GM12878 (cell line): ENCODE measurements at regions not wholly inside any gene's neighbourhood (a gene's known extent, or its start where the extent isn't known, plus 50 kb on each side); places are given as distances from the start of the nearest gene placed in this dataset.

Source experiments
- ATAC-seq: fragments of 200-7000 bp; cut with Tn5 transposase; 3 replicates; pipeline ENCODE4 v1.9.1; 2020; ENCODE audit warnings: mild to moderate bottlenecking, moderate library complexity
- BruUV-seq: library from RNA; stranded (reverse); fragments of 400-500 nt; replicated peaks from 2 replicates; lab custom pipeline; 2021; lab: Mats Ljungman, UMichigan
- CTCF ChIA-PET: fragments of 300-600 bp; sonication (Branson Sonifier 250); formaldehyde crosslinking; extraction: SDS; loops from one replicate; lab custom pipeline; 2021; ENCODE audit warnings: inconsistent platforms; lab: Yijun Ruan, JAX
- POLR2A ChIA-PET: fragments of 350-600 bp; formaldehyde crosslinking; extraction: SDS; loops from one replicate; lab custom pipeline; 2021; ENCODE audit warnings: inconsistent platforms; lab: Charles Lee
- RAD21 ChIA-PET: fragments of 300-600 bp; sonication (Branson Sonifier 250); formaldehyde crosslinking; loops from one replicate; lab custom pipeline; 2023; ENCODE audit warnings: antibody characterized with exemption; ENCODE audit not compliant: unreplicated experiment; lab: Charles Lee
- SMC1A ChIA-PET: fragments of 300-600 bp; sonication (Branson Sonifier 250); formaldehyde crosslinking; loops from one replicate; lab custom pipeline; 2023; ENCODE audit not compliant: unreplicated experiment, uncharacterized antibody; lab: Charles Lee
- DNase-seq: peaks from one replicate; pipeline ENCODE4 v3.0.0-alpha.2; 2011; ENCODE audit warnings: low read depth, low spot score
- FAIRE-seq: peaks from 3 replicates; lab custom pipeline; 2011; peaks lifted over from hg19 to GRCh38; lab: Jason Lieb, UNC
- H2AFZ ChIP-seq: 2 replicates; pipeline ENCODE4 v1.6.0; 2011; ENCODE audit warnings: low read depth, low read length, control low read depth; ENCODE audit not compliant: control insufficient read depth
- H3K27ac ChIP-seq: 2 replicates; pipeline ENCODE4 v1.5.1; 2011; ENCODE audit warnings: control low read depth; ENCODE audit not compliant: control insufficient read depth, insufficient read depth
- H3K27me3 ChIP-seq, 2 experiments: replicated peaks in 1 of 2; 2 replicates each; pipeline versions ENCODE4 v1.6.0 to v1.6.1; 2011; ENCODE audit warnings: low read length in 1 of 2; ENCODE audit not compliant: control insufficient read depth in 2 of 2, insufficient read depth in 2 of 2
- H3K36me3 ChIP-seq, 2 experiments: 2 replicates each; pipeline ENCODE4 v1.5.1; 2011; ENCODE audit warnings: low read length in 1 of 2; ENCODE audit not compliant: control insufficient read depth in 2 of 2, insufficient read depth in 2 of 2
- H3K4me1 ChIP-seq: 2 replicates; pipeline ENCODE4 v1.6.1; 2011; ENCODE audit warnings: mild to moderate bottlenecking, low read length, moderate library complexity, mixed read lengths; ENCODE audit not compliant: control insufficient read depth, insufficient read depth
- H3K4me2 ChIP-seq: 2 replicates; pipeline ENCODE4 v1.6.0; 2011; ENCODE audit warnings: control low read depth; ENCODE audit not compliant: control insufficient read depth, insufficient read depth
- H3K4me3 ChIP-seq: fragments of 200-600 bp; sonication (generic); 2 replicates; pipeline ENCODE4 v1.5.1; 2016
- H3K79me2 ChIP-seq: 2 replicates; pipeline ENCODE4 v1.6.0; 2011; ENCODE audit warnings: low read length; ENCODE audit not compliant: control insufficient read depth, insufficient read depth
- H3K9ac ChIP-seq: 2 replicates; pipeline ENCODE4 v1.8.0; 2011; ENCODE audit warnings: low read length, control low read depth, mixed read lengths; ENCODE audit not compliant: control insufficient read depth, insufficient read depth
- H3K9me3 ChIP-seq: replicated peaks from 3 replicates; pipeline ENCODE4 v1.5.1; 2011; ENCODE audit warnings: mild to moderate bottlenecking, low read length; ENCODE audit not compliant: control insufficient read depth, insufficient read depth
- H4K20me1 ChIP-seq: 2 replicates; pipeline ENCODE4 v1.6.0; 2011; ENCODE audit not compliant: control insufficient read depth, insufficient read depth
- ASH2L ChIP-seq: fragments of 300-600, 200-600 bp; sonication (generic); IDR thresholded peaks from 2 replicates; pipeline ENCODE4 v1.6.1; 2017; ENCODE audit warnings: low read depth, mild to moderate bottlenecking, borderline replicate concordance
- ATF3 ChIP-seq: IDR thresholded peaks from 2 replicates; pipeline ENCODE4 v1.6.1; 2011; ENCODE audit warnings: low read depth, mild to moderate bottlenecking, low read length, moderate library complexity, borderline replicate concordance; ENCODE audit errors: extremely low read depth
- EGR1 ChIP-seq, 2 experiments: IDR thresholded peaks; 1 replicate in 1 of 2; 2 replicates in 1 of 2; pipeline ENCODE4 v1.6.1; 2011 to 2012; ENCODE audit warnings: low read depth in 2 of 2, low read length in 2 of 2, borderline replicate concordance in 1 of 2, mild to moderate bottlenecking in 1 of 2, moderate library complexity in 1 of 2
- HDGF ChIP-seq: fragments of 450-650 bp; IDR thresholded peaks from 2 replicates; pipeline ENCODE4 v1.6.1; 2016; ENCODE audit warnings: antibody characterized with exemption
- IKZF2 ChIP-seq, 2 experiments: fragments of 450-650 bp; IDR thresholded peaks; 2 replicates each; pipeline ENCODE4 v1.6.1; 2017; ENCODE audit warnings: mild to moderate bottlenecking in 2 of 2, moderate library complexity in 2 of 2
- IRF5 ChIP-seq: fragments of 450-650 bp; IDR thresholded peaks from 2 replicates; pipeline ENCODE4 v1.6.1; 2017; ENCODE audit warnings: borderline replicate concordance
- JUND ChIP-seq: IDR thresholded peaks from 2 replicates; pipeline ENCODE4 v1.6.1; 2012; ENCODE audit warnings: low read depth, mild to moderate bottlenecking, low read length, improper control_type of control experiment, moderate library complexity
- KLF5 ChIP-seq: fragments of 450-650 bp; IDR thresholded peaks from 2 replicates; pipeline ENCODE4 v1.6.1; 2014; ENCODE audit warnings: mild to moderate bottlenecking; ENCODE audit not compliant: partially characterized antibody
- MXI1 ChIP-seq: fragments of 150-350 bp; IDR thresholded peaks from 2 replicates; pipeline ENCODE4 v1.6.1; 2011; ENCODE audit warnings: low read depth, mild to moderate bottlenecking, inconsistent platforms, low read length, improper control_type of control experiment
- NFXL1 ChIP-seq: fragments of 450-650 bp; IDR thresholded peaks from 2 replicates; pipeline ENCODE4 v1.6.1; 2017; ENCODE audit warnings: antibody characterized with exemption, mild to moderate bottlenecking, borderline replicate concordance
- NFYA ChIP-seq: IDR thresholded peaks from 2 replicates; pipeline ENCODE4 v1.6.1; 2011; ENCODE audit warnings: low read depth, mild to moderate bottlenecking, low read length, improper control_type of control experiment, borderline replicate concordance
- PBX3 ChIP-seq: IDR thresholded peaks from 2 replicates; pipeline ENCODE4 v1.6.1; 2011; ENCODE audit warnings: mild to moderate bottlenecking, low read depth, low read length, moderate library complexity; ENCODE audit not compliant: insufficient replicate concordance
- ZNF24 ChIP-seq: fragments of 450-650 bp; IDR thresholded peaks from 2 replicates; pipeline ENCODE4 v1.6.1; 2017; ENCODE audit warnings: antibody characterized with exemption, mild to moderate bottlenecking
- ZSCAN29 ChIP-seq: fragments of 450-650 bp; IDR thresholded peaks from 2 replicates; pipeline ENCODE4 v1.6.1; 2017; ENCODE audit warnings: mild to moderate bottlenecking, moderate library complexity
- WGBS: methylation state at CpG from one replicate; pipeline ENCODE4 v1.1.6; 2016; ENCODE audit warnings: low lambda C conversion rate; ENCODE audit not compliant: insufficient replicate concordance, insufficient coverage; ENCODE audit errors: missing lambda C conversion rate; 5-methylcytosine and 5-hydroxymethylcytosine counted together
- in situ Hi-C: fragments of 300-500 bp; cut with MboI; formaldehyde crosslinking; loops from 9 replicates; pipeline ENCODE4 v1.14.3; 2018; ENCODE audit warnings: mixed read lengths
- intact Hi-C: fragments of 100-400 bp; cut with micrococcal nuclease; formaldehyde crosslinking; loops from one replicate; pipeline ENCODE4 v1.14.2; 2022; ENCODE audit not compliant: unreplicated experiment
- TF ChIP-seq, protein P1 (sequence below): IDR thresholded peaks from 2 replicates; pipeline ENCODE4 v1.6.1; 2012; ENCODE audit warnings: low read depth, low read length, improper control_type of control experiment

GRCh38 chr7:153543232-153543631, 509.0 kb upstream of the DPP6 start:
- RAD21 ChIA-PET = no interaction called here
- Histone ChIP-seq H3K9ac (no peak overlapping the region), H3K36me3 (no peaks in the 10 kb centered on the region), H3K4me3 (no peak overlapping the region), H2AFZ (no peak overlapping the region), H3K79me2 (no peaks in the 10 kb centered on the region), H4K20me1 (no peaks in the 10 kb centered on the region), H3K27ac (no peak overlapping the region), H3K4me2 (no peak overlapping the region), H3K4me1 (no peaks in the 10 kb centered on the region), H3K9me3 (no peaks in the 10 kb centered on the region), H3K27me3 (no peaks in the 10 kb centered on the region)
- POLR2A ChIA-PET = no interaction called here
- in situ Hi-C loops (no loop called here), intact Hi-C loops (no loop called here)
- DNase-seq (no peak), ATAC-seq (no peak), FAIRE-seq (no peak)
- SMC1A ChIA-PET = no interaction called here
- no peak for TF ChIP-seq NFXL1
- TF ChIP-seq HDGF = no peak
- no peak for TF ChIP-seq ZNF24
- no peak for TF ChIP-seq MXI1
- no peak for TF ChIP-seq JUND
- TF ChIP-seq EGR1 (IDR thresholded peaks at IDR 0.05; ENCODE audit: borderline replicate concordance in 1 of 2, low read depth in 2 of 2, low read length in 2 of 2) = no peak
- TF ChIP-seq PBX3 = no peak
- TF ChIP-seq, protein P1, sequence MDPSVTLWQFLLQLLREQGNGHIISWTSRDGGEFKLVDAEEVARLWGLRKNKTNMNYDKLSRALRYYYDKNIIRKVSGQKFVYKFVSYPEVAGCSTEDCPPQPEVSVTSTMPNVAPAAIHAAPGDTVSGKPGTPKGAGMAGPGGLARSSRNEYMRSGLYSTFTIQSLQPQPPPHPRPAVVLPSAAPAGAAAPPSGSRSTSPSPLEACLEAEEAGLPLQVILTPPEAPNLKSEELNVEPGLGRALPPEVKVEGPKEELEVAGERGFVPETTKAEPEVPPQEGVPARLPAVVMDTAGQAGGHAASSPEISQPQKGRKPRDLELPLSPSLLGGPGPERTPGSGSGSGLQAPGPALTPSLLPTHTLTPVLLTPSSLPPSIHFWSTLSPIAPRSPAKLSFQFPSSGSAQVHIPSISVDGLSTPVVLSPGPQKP = no peak
- TF ChIP-seq ATF3 = no peak
- no peak for TF ChIP-seq ZSCAN29
- no peak for TF ChIP-seq ASH2L
- TF ChIP-seq NFYA = no peak
- no peak for TF ChIP-seq KLF5
- TF ChIP-seq IKZF2 (IDR thresholded peaks at IDR 0.05) = no peak
- no peak for TF ChIP-seq IRF5
- WGBS = 24% methylated on average over 5 of the region's 5 CpGs
- CTCF ChIA-PET = no interaction called here
- no TSS peak for BruUV-seq
